HG03565 (cell line): ENCODE measurements at regions not wholly inside any gene's neighbourhood (a gene's known extent, or its start where the extent isn't known, plus 50 kb on each side); places are given as distances from the start of the nearest gene placed in this dataset.

Experiments
- ATAC-seq: cut with Tn5 transposase; IDR thresholded peaks from one replicate; pipeline ENCODE4 v1.9.1; 2021; ENCODE audit warnings: mild to moderate bottlenecking, moderate library complexity; ENCODE audit not compliant: unreplicated experiment

DNA sequence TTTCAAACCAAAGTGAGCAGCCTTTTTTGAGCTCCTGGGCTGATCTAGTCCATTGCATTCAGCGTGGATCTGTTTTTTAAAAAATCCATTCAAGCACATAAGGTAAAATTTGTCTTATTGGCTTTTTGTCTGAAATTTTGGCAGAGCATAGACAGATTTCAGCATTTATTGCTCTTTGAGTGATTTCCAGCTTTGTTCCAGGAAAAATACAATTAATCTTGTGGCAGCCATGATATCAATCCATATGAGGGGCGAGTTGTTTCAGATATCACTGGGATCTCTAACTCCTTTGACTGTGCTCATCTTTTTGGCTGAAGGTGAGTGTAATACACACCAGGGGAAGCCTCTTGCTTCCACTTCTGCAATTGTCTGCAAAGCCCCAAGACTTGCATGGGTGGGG is 523.9 kb downstream of the SLC4A3 start:
- ATAC-seq: no peak

DNA sequence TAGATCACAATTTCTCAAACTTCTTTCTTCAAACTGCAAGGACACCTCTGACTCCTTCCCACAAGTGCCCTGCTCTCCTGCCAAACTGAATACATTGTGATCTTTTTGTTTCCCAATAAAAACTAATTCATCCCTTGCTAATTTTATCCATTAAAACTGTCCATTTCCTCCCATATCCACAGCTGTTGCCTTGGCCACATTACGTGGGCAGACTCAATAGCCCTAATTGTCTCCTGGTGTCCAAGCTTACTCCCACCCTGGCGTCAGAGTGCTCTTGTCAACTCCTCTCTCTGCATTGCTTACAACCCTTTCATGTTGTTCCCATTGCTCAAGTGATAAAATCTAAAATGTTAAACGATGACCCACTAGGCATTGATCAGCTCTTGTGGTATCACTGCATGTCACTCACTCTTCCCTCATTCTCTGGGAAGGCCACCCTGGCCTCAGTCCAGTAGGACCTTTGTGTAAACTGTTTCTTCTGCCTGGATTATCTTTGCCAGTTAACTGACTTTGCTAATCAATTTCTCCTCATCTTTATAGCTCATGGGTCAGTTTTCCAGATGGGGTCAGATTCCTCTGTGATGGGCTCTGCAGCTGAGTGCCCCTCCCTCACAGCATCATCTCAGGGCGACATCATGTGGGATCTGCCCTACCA is 525.0 kb downstream of the SLC4A3 start:
- ATAC-seq: no peak

DNA sequence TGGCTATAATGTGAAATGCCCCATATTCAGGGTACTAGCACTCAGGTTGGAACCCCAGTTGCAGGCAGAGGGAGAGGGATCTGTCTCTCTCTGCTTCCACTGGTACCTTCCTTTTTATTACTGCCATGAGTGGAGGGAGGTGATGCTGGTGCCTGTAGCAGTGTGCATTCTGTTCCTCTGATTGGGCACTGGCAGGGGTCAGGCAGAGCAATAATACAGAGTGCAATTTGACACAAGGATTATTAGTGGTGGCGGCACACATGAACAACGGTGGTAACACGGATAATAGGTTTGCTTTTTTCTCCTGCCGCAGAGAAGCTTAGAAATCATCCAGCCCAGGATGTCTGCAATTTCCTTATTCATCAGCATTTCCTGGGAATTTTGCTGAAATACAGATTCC is 525.7 kb downstream of the SLC4A3 start:
- no peak for ATAC-seq

DNA sequence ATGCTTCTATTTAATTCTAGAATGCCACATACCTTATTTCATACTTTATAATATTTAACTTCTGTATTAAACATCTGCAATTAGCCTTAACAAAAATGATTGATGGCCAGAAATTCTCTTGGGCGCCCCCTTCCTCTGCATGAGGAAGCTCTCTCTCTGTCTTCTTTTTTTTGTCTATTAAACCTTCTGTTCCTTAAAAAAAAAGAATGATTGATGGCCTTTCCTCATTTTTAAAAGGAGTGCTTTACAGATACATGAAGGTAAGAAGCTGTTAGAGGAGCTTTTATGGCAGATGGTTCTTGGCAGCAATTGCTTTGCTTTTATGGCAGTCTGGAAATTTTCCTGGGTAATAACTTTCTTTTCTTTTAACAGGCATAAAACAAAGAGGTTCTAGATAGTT is 526.9 kb downstream of the SLC4A3 start:
- ATAC-seq: no peak

DNA sequence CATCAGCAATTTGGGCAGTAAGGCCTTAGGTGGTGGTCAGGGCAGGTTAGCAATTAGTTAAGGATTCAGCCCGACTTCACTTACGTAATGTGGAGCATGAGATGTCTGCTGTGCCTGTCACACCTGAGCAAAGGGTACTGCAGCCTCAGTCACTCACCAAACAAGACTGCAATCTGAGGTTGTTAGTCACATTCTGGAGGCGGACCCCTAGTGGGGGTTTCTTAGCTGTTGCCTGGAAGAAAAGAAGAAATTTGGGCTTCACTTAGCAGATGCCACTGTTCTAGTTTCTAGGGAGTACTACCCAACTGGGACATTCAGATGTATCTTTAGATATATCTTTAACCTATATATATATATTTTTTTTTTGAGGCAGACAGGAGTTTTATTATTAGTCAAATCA is 529.9 kb downstream of the SLC4A3 start:
- no peak for ATAC-seq

DNA sequence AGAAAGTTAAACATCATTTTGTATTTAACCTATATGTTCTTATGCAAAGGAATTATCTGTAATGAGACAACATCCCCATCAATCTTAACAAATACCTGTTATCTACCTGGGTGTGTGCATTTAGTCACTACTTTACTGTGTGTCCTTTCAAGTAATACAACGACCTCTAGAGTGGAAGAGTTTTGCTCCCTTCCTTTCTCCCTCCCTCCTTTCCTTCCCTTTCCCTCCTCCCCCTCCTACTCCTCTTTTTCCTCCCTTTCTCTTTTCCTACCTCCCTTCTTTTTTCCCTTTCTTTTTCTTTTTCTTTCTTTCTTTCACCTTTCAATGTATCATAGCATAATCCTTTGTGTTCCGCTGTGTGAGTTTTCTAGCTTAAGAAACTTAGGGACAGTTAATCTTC is 532.3 kb downstream of the SLC4A3 start:
- no peak for ATAC-seq

DNA sequence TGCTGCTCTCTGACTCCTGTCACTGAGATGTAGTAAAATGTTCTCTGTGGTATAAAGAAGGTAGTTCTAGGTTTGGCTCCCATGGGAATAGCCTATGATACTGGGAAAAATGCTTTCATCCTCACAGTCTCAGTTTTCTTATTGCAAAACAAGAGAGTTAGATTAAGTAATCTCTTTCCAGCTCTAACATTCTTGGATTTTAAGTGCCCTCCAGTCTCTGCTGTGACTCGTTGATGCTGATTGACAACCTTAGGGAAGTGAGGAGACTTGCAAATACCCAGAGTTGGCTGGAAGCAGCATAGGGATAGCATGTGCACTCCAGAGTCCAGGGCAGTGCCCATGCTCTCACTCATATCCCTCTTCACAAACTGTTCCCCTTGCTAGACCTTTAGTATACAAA is 534.9 kb downstream of the SLC4A3 start:
- no peak for ATAC-seq

DNA sequence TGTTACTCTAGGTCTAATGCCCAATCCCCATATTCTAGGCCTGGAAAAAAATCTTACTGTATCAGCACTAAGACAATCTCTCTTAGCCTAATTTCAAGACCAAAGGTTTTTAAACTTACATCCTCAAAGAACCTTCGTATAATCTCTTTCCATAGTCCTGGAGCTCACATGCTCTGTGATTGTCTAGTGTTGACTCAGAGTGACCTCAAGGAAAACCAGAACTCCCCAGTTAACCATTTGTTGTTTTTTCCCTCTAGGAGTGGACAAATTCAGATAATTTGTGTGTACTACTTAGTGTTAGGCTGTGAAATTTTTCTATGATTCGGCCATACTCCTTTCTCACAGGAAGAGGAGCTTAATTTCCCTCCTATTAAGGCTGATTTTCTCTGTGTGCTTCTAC is 536.1 kb downstream of the SLC4A3 start:
- ATAC-seq: no peak

DNA sequence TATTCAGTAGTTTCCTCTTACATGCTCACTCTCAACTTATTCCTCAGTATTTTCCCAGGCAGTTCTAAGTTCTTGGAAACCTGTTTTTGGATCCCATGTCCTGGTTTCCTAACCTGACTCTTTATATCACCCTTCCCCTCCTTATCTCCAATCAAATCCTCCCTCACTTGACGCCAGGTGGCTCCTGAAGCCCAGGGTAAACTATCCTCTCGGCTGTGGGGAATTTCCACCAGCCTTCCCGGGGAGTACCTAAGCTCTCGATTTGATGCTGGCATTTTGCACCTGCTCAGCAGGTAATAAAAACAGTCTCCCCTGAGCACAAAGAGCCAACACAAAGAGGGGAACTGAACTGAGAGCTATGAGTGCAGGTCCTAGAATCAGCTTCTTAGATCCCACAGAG is 538.0 kb downstream of the SLC4A3 start:
- ATAC-seq: no peak

DNA sequence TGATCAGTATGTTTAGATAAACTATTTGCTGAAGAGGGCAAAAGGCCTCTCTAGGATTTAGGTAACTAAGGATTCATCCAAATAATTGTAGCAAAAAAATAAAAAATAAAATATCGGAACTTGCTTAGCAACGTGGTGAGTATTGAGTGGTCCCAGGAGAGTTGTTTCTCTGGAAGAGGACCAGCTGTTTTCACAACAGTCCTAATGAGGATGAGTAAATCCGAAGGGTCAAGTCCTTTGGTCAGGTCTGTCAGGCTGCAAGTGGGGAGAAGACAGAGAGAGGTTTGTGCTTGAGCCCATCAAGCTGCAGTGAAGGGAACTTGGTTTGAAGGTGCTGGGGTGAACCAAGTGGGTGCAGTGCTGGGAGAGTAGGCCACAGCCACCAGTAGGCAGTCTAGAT is 539.2 kb downstream of the SLC4A3 start:
- no peak for ATAC-seq

DNA sequence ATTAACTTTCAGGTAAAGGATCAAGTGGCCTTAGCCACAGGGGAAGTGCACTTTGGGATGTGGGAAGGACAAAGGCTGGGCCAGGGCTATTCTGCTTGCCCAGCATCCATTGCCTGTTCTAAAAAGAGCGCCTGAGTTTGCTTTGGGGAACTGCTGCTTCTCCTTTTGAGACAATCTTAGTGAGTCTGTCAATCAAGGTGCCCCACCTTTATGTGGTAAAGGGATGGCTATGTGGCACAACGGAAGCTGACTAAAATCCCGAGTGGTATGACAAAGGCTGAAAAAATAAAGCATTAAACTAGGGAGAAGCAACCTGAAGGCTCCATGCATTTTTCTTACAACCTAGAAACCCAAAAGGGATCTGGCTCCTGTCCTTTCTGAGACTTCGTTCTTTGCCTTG is 540.5 kb downstream of the SLC4A3 start:
- no peak for ATAC-seq

DNA sequence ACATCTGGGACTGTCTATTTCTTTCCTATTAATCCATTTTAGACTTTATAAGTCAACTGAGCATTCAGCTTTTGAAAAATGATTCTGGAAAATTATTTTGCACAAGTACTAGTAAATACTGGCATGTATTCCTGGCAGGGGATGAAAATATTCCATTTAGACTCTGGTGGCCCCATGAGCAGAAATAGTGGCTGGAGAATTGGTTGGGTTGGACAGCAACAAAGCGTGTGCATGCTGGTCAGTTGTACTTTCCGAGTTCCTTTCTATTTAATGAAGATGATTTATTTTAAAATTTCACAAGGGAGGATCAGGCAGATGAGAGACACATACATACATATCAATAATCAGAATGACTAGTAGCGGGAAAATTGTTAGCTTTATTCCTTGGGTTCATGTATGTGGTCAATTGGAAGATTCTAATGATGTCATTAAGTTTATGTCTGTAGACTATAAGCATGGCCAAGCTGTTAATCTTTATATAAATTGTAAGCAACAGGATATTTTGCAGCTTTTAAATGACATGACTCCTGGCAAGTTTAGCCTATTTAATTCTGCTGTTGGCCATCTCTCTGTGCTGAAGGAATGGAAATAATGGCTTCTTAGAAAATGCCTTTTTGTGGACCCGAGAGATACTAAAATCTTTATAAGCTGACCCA is 541.6 kb downstream of the SLC4A3 start:
- ATAC-seq: no peak

DNA sequence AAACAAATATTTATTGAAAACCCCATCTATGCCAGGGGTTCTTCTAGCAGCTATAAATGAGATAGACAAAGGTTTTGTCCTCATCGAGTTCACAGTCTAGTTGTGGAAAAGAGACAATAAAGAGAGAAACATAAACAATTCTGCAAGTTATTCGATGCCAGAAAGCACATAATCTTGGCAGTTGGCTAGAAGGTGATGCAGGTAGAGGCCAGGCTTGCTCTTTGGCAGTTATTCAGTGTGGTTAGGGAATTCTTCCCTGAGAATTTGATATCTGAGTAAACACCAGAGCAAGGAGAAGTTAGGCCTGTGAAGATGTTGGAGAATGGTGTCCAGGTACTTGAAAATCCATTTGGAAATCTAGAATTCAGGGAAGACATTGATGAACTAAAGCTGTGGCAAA is 547.4 kb downstream of the SLC4A3 start:
- no peak for ATAC-seq

DNA sequence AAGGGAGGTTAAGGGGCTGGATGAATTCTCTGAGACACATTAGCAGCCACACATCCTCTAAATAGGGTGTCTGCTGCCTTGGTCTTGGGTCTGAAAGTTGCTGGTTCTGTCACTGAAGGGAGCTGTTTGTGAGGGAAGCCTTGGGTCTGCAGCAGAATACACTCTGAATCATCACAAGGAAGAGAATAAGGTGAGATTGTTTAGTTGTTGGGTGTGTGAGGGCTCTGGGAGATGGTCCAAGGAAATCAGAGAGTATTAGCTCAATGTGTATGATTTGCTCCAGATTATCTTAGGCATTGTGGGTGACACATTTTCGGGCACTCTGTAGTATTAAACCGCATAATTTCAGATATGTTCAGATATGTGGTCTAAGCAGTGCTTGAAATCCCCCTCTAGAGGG is 548.5 kb downstream of the SLC4A3 start:
- no peak for ATAC-seq

DNA sequence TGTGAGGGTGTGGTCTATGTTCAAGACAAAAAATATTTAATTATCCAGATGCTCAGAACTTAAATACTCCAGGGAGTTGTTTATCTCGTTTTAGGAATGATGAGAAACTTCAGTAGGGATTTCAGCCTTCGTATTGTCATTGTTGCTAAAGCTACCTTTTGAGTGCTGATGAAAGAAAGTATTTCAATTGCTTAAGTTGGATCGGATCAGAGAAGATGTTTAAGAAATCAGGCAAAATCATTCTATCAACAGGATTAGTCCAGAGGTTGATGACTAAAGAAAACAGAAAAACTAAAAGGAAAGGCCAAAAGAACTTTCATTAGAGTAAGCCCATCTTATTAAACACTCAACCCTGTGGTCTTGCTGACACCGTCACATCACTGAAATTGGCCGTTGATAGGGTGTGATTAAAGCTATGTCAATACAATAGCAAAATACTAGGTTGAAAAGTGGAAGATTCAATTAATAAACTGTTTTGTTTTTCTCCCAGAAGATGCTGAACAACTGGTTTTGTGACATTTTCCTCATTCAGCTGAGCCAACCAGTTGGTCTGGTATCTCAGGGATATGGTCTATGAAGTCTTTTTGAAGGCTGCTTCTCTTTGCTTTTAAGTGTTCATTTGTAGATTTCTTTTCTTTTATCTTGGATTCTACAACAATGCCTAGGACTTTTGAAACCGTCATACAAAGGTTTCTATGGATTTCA is 551.7 kb downstream of the SLC4A3 start:
- no peak for ATAC-seq

DNA sequence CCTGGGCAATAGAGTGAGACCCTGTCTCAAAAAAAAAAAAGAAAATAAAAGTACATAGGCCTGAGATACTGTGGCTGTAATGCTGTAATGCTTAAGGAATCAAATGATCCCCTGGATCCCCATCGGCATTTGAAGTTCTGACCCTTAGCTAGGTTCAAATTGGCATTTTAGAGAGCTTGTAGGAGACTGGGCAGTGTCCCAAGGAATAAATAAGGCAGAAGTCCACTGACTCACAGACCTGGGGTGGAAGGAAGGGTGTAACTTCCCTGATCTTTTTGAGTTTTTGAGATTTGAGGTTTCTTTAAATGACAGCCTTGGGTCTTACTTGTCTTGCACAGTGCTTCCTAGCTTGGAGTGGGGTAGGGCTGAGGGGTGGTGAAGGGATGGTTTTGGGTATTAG is 553.7 kb downstream of the SLC4A3 start:
- no peak for ATAC-seq

DNA sequence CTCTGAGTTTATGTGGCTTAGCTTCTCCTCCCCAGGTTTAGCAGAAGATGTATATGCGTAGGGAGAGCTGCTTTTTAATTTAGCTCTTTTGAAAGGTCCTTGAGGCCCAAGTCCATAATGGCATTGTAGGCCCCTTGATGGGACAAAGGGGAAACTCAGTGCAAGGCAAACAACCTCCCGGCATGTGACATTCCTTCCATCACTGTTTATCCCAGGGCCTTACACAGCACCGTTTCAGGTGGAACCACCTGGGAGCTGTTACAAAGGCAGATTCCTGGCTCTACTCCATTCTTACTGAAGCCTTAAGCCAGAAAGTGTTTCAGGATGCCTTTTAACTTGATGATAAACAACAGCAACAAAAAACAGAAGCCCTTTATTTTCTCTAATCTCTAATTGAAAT is 555.4 kb downstream of the SLC4A3 start:
- ATAC-seq: no peak

DNA sequence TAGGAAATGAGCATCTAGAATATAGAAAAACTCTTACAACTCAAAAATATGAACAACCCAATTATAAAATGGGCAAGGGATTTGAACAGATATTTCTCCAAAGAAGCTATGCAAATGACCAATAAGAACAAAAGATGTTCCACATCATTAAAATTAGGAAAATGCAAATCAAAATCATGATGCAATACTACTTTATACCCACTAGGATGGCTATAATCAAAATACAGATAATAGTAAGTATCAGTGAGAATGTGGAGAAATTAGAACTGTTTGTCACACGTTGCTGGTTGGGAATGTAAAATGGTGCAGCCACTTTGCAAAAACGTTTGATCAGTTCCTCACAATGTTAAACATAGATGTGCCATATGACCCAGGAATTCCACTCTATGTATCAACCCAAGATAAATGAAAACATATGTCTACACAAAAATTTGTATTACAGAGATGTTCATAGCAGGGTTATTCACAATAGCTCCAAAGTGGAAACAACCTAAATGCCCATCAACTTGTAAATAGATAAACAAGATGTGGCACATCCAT is 558.4 kb downstream of the SLC4A3 start:
- no peak for ATAC-seq

DNA sequence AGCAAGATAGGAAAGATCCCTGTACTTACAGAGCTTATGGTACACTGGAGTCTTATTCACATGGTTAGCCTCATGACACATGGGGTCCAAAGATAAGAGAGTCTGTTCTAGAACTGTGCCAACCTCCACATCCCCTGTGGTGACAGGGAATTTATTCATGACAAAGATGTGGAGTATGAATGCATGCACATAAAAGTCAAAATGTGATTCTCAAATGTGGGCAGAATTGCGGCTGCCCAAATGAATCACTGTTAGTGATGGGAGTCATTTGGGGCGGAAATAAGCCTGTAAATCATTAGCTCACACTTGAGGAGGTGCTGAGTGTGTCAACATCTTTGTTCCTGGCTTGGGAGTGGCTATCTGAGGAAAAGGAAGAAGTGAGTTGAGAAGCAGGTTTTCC is 560.6 kb downstream of the SLC4A3 start:
- no peak for ATAC-seq

DNA sequence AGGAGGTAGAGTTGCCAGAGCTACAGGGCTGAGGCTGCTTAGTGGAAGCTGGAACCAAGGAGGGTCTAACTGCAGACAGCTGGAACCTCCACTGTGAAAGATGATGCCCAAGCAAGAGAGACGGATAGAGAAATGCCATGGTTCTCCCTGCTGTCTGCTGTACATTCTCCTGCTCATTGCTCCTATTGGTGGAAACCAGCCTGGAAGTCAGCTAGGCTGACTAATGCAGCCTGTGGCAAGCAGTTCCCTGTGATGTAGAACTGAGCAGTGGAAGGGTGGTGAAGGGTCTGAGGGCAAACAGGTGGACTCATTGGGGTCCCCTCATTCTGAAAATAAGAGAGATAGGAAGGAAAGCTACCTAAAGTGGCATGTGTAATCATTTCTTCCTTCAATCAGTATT is 563.6 kb downstream of the SLC4A3 start:
- ATAC-seq: no peak

DNA sequence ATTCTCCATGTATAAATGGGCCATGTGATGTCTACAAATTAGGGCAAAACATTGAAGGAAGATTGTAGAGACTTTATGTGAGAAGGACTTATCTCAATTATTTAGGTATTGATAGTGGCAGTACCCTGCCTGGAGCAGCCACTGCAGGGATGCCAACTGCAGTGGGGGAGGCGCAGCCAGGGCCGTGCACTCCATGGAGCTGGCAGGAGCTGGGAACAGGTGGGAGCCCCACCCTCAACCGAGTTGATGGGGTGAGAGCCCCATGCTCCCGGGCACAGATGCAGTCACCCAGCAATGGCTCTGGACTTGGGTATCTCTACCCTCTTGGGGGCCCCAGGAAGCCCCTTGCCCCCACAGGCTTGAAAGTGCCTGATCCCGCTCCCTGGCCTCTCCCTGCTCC is 564.3 kb downstream of the SLC4A3 start:
- no peak for ATAC-seq
